Body of pancreas (tissue), 4 donors: ENCODE measurements at regions not wholly inside any gene's neighbourhood (a gene's known extent, or its start where the extent isn't known, plus 50 kb on each side); places are given as distances from the start of the nearest gene placed in this dataset.
A peak's percentile ranks its signal among the peaks of the same experiment; 100 is the strongest.

Experiments used
- ATAC-seq: fragments of 150-250 bp; one replicate; pipeline ENCODE4 v1.9.1; 2016
- DNase-seq, 4 donors: peaks; one replicate each; pipeline ENCODE4 v3.0.0-alpha.2; 2019
- H3K27ac ChIP-seq, 4 donors: fragments of 200-600 bp; sonication (generic); 1 replicate in 3 of 4; 2 replicates in 1 of 4; pipeline versions ENCODE4 v1.5.1 to v1.6.1; 2016 to 2019; ENCODE audit warnings: mild to moderate bottlenecking in 1 of 4, mixed read lengths in 1 of 4, moderate library complexity in 1 of 4
- H3K27me3 ChIP-seq, 2 donors: fragments of 200-600 bp; sonication (generic); one replicate each; pipeline ENCODE4 v1.6.0; 2016; ENCODE audit warnings: mild to moderate bottlenecking in 1 of 2
- H3K36me3 ChIP-seq, 2 donors: fragments of 200-600 bp; sonication (generic); replicated peaks in 1 of 2; 2 replicates each; pipeline ENCODE4 v1.5.1; 2016; ENCODE audit warnings: low read depth in 2 of 2; ENCODE audit not compliant: insufficient read depth in 1 of 2
- H3K4me1 ChIP-seq: fragments of 200-600 bp; sonication (generic); one replicate; pipeline ENCODE4 v1.6.0; 2016
- H3K4me3 ChIP-seq, 2 donors: fragments of 200-600 bp; sonication (generic); 1 replicate in 1 of 2; 2 replicates in 1 of 2; pipeline ENCODE4 v1.5.1; 2016 to 2019
- H3K9me3 ChIP-seq, 3 donors: fragments of 200-600 bp; sonication (generic); 1 replicate in 2 of 3; 2 replicates in 1 of 3; pipeline ENCODE4 v1.5.1; 2016
- CTCF ChIP-seq, 7 experiments: fragments of 450-650 bp in 4 of 7; fragments of 200-600 bp in 3 of 7; sonication (generic) in 3 of 7; IDR thresholded peaks; one replicate each; pipeline ENCODE4 v1.5.1; 2016 to 2019; ENCODE audit warnings: antibody characterized with exemption in 7 of 7
- POLR2A ChIP-seq, 3 donors: fragments of 450-650 bp; IDR thresholded peaks; one replicate each; pipeline ENCODE4 v1.6.1; 2016; ENCODE audit warnings: antibody characterized with exemption in 3 of 3, mild to moderate bottlenecking in 2 of 3
- WGBS, 2 donors: methylation state at CpG; one replicate each; pipeline ENCODE4 v1.1.5; 2017; 5-methylcytosine and 5-hydroxymethylcytosine counted together
- intact Hi-C: fragments of 100-400 bp; cut with DNase I; formaldehyde crosslinking; loops from one replicate; pipeline ENCODE4 v1.15.1; 2023

GRCh38 chr9:135401218-135401617, 78.4 kb upstream of the PPP1R26 start:
- no peak for ATAC-seq

GRCh38 chr9:135402048-135402738, 77.4 kb upstream of the PPP1R26 start:
- no peak for TF ChIP-seq CTCF (IDR thresholded peaks at IDR 0.05)
- TF ChIP-seq POLR2A (IDR thresholded peaks at IDR 0.05) = no peak
- ATAC-seq = no peak
- Histone ChIP-seq H3K4me3 (no peak overlapping the region), H3K4me1 (no peaks in the 10 kb centered on the region), H3K9me3 (peaks cover 0 to 2% (median 0%) of the 10 kb centered on the region in 3 donors), H3K27me3 (no peaks in the 10 kb centered on the region), H3K36me3 (no peaks in the 10 kb centered on the region), H3K27ac (no peak overlapping the region)
- intact Hi-C loops = no loop called here
- no peak for DNase-seq
- 59 to 60% methylated on average over 10 to 18 of the region's 18 CpGs for WGBS, 2 donors

More at GRCh38 chr9:135401218-135401617, 78.4 kb upstream of the PPP1R26 start:
- Histone ChIP-seq H3K4me3 (no peak overlapping the region), H3K4me1 (no peaks in the 10 kb centered on the region), H3K27ac (no peak overlapping the region), H3K36me3 (no peaks in the 10 kb centered on the region), H3K9me3 (peaks cover 0 to 12% (median 0%) of the 10 kb centered on the region in 3 donors), H3K27me3 (no peaks in the 10 kb centered on the region)
- intact Hi-C loops = no loop called here
- 67 to 82% methylated on average over 9 to 12 of the region's 14 CpGs for WGBS, 2 donors
- no peak for DNase-seq
- TF ChIP-seq CTCF (IDR thresholded peaks at IDR 0.05) = no peak
- no peak for TF ChIP-seq POLR2A (IDR thresholded peaks at IDR 0.05)

GRCh38 chr9:135402739-135403695, 76.6 kb upstream of the PPP1R26 start:
- no peak for ATAC-seq
- Histone ChIP-seq H3K9me3 (no peaks in the 10 kb centered on the region), H3K27ac (no peak overlapping the region), H3K36me3 (no peaks in the 10 kb centered on the region), H3K4me3 (no peak overlapping the region), H3K4me1 (no peaks in the 10 kb centered on the region), H3K27me3 (no peaks in the 10 kb centered on the region)
- WGBS, 2 donors = 60% methylated on average over 12 to 28 of the region's 29 CpGs
- intact Hi-C loops = no loop called here
- no peak for TF ChIP-seq CTCF (IDR thresholded peaks at IDR 0.05)
- no peak for TF ChIP-seq POLR2A (IDR thresholded peaks at IDR 0.05)
- DNase-seq = no peak

GRCh38 chr9:135403733-135404450, 75.7 kb upstream of the PPP1R26 start:
- no peaks in the 10 kb centered on the region for H3K4me1 ChIP-seq
- no peaks in the 10 kb centered on the region for H3K36me3 ChIP-seq
- no peaks in the 10 kb centered on the region for H3K27me3 ChIP-seq
- no peak overlapping the region for H3K27ac ChIP-seq
- ATAC-seq (no peak), DNase-seq (peak in 1 of 4 donors; percentile 11)
- intact Hi-C loops = no loop called here
- WGBS, 2 donors = 51 to 67% methylated on average over 2 to 11 of the region's 11 CpGs
- H3K9me3 ChIP-seq = no peaks in the 10 kb centered on the region
- H3K4me3 ChIP-seq = no peak overlapping the region
- no peak for TF ChIP-seq POLR2A (IDR thresholded peaks at IDR 0.05)
- TF ChIP-seq CTCF (IDR thresholded peaks at IDR 0.05) = no peak
